NCI-H1417 treated with DMSO at 0.1 percent for 48 hours (cell line): ENCODE measurements at regions not wholly inside any gene's neighbourhood (a gene's known extent, or its start where the extent isn't known, plus 50 kb on each side); places are given as distances from the start of the nearest gene placed in this dataset.

Experiments
- DNase-seq: peaks from one replicate; lab custom pipeline; 2025; lab: John Stamatoyannopoulos, UW

DNA sequence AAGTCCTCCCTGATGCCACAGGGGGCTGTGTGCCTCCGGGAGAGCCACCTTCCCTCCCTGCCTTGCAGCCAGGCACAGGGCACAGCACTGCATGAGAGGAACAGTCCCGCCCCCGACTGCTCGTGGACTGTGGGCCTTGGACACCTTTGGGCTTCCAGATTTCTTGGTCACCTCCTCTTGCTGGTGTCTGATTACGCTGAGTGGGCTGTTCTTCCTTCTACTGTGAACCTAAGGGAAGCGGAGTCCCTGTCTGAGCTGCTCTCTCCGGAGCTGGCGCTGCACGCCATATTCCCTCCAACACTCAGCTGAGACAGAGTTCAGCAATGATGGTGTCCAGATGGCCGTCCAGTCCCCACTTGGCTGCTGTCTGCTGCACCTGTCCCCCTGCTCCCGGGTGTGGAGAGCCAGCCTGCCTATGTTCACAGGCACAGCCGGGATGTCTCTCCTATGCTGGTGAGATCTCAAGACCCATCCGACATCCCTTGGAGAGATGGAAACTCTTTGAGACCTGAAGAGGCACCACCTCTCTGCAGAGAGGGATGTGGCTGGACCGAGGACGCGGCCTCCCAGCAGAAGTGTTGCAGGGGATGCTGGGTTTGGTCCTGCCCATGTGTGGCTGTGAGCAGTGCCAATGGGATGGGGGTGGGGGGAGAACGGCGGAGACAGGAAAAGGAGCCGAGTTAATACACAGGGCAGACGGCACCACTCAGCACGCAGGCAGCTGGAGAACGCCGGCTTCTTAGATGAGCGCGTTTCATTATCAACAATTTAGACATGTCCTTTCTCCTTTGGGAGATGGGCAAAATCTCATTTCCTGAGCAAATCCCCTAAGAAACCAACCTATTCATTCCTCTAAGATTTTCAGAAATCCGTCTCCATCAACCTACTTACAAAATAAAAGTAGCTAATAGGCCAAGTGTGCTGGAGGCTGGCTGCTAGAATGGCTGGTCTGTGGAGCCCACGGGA lies 171.9 kb downstream of the ENGASE start:
- DNase-seq, result no peak

DNA sequence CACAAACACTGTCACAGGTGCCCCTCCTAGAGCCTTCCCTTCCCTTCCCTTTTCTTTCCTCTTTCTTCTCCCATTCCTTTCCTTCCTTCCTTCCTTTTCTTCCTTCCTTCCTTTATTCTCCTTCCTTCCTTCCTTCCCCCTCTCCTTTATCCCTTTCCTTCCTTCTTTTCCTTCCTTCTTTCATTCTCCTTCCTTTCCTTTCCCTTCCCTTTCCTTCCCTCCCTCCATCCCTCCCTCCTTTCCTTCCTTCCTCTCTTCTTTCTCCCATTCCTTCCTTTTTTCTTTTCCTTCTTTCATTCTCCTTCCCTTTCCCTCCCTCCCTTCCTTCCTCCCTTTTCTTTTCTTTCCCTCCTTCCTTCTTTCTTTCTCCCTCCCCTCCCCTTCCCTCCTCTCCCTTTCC lies 170.0 kb downstream of the ENGASE start:
- no peak for DNase-seq

DNA sequence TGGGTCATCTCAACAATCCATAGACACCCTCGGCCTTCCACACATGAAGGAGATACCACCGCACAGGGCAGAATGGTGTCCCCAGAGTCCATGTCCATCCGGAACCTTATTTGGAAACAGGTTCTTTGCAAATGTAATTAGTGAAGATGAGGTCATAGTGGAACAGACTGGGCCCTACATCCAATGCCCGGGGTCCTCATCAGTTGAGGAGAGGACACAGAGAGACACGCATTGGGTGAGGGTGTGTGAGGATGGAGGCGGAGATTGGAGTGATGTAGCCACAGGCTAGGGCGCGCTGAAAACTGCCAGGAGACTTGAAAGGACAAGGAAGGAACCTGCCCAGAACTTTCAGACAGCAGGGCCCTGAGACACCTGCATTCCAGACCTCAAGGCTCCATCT lies 169.4 kb downstream of the ENGASE start:
- DNase-seq, result no peak

DNA sequence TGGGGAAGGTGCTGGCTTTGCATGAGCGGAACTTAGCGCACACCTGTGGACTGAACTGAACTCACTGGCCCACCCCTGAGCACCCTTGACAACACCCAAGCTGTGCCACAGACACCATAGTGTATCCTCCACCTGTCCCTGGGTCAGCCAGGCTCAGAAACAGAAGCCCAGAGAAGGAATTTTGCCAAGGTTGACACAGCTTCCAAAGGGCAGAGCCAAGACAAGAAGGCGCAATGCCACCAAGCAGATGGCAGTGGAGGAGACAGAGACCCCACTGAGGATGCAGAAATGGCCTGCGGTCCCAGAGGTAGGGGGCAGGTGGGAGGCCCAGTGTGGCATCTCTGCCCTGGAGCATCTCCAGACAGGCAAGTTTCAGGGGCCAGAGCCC lies 169.0 kb downstream of the ENGASE start:
- DNase-seq, result no peak

DNA sequence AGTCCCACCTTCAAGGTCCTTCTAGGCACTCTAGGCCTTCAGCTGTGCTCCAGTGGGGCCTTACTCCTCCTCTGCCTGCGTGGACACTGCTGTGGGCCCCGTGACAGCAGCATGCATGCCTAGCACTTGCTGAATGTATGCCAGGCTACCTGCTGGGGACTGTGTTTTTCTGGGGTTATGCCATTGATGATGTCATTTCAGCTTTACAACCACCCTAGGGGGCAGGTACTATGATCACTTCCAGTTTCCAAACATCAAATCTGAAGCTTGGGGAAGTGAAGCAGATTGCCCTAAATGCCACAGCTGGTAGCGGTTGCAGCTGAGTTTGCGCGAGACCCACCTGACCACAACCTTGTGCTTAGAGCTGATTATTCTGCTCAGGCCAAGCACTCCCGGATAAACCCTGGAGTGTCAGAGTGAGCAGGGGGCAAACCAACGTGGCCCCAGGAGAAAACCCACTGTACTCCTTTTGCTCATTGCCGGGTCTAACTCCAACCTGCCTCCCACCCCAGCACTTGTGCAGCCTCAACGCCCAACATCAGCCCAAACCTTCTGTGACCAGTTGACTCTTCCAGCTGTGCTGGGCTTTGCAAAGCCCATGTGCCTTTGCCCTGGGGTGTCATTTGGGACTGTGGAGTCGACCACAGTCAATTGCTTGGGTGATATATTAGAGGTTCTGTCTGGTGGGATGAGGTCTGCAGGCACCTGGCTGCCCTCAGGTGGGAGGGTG lies 168.4 kb downstream of the ENGASE start:
- no peak for DNase-seq

DNA sequence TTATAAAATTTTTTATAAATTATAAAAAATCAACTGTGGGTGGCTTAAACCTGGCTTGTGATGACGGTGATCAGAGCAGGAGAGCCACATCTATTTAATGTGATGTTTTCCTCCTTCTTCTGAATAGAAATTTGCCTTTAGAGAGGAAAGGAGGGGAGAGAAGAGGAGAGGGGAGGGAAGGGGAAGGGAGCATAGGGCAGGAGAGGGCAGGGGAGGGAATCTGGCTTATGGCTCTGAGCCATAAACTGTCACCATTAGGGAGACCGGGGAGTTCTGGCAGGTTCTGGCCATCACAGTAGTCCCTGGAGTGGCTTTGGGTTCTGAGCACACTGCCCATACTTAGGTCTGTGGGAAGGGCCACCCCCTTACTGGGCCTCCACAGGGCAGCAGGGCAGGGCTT lies 167.8 kb downstream of the ENGASE start:
- DNase-seq, result no peak

DNA sequence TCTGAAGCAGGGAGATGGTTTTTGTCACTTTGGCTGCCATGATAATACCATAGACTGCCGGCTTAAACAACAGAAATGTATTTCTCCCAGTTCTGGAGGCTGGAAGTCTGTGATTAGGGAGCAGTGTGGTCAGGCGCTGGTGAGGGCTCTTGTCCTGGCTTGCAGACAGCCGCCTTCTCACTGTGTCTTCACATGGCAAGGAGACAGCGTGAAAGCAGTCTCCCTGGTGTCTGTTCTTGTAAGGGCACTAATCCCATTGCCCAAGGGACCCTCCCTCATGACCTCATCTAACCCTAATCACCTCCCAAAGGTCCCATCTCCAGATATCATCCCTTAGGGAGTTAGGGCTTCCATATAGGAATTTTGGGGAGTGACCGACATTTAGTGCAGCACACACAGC lies 167.0 kb downstream of the ENGASE start:
- DNase-seq, result no peak

DNA sequence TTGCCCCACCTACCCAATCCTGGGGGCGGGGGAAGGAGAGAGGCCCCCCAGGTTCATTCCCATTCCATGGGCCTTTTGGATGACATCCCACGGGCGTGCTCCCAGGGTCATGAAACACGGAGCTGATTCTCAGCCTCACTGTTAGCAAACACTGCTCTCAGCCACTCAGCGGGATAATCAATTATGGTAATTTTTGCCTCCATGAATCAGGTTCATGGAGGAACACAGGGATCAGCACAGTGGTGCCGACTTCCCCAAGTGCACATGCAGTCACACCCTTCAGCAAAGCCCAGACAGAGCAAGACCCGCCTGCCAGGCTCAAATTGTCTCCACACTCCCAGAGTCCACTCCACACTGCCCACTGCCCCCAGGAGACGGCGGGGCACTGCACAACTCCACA lies 164.6 kb downstream of the ENGASE start:
- DNase-seq, result no peak

DNA sequence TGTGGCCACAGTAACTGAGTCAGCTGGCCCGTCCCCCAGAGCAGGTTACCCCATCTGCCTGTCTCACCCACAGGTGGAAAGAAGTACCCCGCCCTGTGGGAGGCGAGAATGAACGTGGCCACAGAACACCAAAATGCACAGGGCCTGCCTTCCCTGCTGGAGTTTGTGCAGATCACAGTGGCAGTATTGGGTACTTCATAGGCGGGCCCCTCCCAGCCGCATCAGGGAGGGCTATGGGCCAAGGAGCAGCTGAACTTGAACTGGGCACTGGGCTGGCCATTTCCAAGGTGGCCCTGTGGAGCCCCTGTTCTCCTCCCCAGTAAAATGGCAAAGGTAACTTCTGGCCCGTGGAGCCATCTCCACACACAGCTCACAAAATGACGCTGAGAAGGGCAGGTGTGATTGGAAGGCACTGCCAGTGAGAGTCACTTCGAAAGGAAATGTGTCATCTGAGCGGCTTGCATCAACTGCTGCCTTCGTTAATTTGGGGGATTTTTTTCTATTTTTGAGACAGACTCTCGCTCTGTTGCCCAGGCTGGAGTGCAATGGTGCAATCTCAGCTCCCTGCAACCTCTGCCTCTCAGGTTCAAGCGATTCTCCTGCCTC lies 162.9 kb downstream of the ENGASE start:
- DNase-seq, result no peak

DNA sequence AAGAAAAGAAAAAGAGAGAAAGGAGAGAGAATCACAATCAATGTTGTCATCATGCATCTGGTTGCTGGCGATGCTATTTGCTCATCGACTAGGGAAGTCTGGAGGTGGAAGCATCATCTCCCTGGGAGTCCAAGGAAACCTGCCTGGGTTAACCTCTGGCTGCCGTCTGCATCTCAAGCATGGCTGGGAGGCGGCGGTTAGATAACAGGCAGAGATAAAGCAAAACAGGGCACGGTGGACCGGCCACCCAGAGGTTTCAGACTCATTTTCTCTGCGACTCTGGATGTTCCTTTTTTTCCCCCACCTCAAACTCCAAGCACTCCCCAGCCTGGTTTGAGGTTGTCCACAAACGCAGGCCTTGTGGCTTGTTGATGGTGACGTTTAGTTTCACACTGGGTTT lies 161.2 kb downstream of the ENGASE start:
- DNase-seq, result no peak

DNA sequence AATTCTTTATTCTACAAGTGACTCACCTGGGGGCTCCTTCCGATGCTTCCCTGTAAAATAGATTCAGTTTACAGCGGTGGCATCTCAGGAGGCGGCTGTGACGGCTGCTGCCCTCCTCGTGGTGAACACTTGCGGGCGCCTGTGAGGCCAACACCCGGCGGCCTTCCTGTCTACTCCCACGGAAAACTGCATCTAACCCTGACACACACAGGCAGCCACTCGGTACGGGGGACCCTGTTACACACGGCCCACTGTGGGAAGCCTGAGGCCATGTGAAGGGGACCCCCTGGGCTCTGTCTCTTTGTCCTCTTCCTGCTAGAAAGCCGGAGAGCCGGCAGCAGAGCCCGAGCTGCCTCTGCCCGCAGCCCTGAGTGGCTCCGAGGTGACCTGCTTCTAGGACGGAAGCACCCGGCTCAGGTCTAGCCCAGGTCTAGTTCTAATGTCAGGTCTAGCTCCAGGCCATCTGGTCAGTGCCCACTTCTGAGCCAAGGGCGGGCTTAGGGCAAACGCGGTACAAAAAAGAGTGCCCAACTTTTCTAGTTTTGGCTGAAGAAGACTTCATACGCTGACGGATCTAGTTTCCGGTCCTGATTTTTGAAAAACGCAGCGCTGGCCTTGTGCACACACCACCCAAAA lies 159.4 kb downstream of the ENGASE start:
- DNase-seq, result no peak

DNA sequence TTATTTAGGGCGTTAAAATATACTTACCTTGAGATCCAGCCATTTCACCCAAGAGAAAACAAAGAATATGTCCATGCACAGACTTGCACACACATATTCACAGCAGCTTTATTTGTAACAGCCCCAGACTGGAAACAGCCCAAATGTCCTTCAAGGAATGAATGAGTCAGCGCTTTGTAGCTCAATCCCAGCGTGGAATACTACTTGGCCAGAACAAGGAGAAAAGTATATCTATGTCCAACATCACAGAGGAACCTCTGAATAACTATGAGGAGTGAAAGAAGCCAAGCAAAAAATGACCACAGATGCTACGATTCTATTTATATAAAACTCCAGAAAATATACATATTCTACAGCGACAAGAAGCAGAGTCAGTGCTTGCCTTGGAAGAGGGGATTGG lies 158.3 kb downstream of the ENGASE start:
- DNase-seq, result no peak

DNA sequence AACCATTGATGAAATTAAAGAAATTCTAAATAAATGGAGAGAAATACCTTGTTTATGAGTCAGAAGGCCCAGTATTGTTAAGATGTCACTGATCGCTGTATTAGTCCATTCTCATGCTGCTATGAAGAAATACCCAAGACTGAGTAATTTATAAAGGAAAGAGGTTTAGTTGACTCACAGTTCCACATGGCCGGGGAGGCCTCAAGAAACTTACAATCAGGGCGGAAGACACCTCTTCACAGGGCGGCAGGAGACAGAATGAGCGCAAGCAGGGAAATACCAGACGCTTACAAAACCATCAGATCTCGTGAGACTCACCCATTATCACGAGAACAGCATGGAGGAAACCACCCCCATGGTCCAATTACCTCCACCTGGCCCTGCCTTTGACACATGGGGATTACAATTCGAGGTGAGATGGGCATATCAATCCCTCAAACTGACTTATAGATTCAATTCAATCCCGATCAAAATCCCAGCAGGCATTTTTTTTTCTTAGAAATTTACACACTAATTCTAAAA lies 157.2 kb downstream of the ENGASE start:
- DNase-seq, result no peak

DNA sequence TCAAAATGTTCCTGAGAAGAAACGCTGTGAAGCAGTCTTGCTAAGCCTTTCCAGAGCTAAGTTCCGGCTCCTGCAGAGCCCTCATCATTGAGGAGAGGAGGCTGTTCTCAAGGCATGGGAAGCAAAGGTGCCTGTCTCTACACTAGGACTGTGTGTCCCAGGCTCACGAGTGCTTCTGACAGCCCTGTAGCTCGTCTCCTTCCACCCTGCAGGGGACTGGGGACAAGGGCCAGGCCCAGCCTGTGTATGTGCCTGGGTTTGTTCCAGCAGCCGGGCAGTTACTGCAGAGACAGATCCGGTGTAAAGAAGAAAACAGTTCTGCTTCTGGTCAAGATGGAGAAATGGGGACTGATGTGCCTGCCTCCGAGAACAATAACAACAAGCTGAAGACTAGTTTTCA lies 156.0 kb downstream of the ENGASE start:
- DNase-seq, result no peak

DNA sequence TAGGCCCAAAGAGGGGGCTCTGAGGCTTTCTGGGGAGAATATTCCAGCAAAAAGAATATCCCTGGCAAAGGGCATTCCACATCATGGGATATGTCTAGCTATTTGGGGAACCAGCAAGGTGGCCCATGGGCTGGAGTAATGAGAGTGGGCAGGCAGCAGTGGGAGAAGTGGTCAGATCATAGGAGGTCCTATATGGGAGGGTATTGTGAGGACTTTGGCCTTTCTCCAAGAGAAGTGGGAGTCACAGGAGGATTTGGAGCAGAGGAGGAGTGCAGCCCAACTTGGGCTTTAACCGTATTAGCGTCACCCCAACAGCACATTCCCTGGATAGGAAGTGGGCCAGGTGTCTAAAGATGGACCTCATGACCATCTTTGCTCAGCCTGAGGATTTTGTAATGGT lies 151.4 kb downstream of the ENGASE start:
- no peak for DNase-seq

DNA sequence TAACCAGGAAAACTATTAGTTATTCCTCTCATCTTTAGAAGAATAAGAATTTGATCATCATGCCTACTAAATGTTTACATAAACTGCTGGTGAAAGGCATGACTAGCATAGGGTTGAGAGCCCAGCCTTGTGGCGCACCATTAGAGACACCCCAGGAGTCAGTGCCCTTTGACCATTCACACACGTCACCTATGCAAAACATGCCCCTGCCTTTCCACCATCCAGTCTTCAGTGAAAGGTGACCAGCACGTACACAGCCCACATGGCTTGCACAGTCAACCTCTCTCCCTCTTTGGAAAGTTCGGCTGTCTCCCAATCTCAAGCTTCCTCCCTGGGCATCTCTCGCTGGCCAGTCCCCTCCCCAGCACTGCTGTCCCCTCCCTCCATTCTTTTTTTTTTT lies 150.3 kb downstream of the ENGASE start:
- DNase-seq, result no peak

DNA sequence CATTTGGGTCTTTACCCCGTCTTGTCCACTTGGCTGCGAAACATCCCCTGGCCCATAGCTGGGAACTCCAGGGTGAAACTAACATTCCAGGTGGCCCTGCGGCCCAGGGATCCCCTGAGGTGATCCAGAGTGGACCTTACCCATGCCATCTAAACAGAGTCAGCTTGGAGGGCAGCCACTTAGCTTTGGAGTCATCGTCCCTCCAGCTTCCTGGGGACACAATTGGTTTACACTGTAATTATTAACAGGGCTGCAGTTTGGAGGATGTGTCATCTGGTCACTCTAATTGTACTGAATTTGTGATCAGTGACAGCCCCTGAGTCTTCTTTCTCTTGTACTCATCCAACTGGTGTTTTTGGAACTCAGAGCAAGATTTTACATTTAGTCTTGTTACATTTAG lies 149.9 kb downstream of the ENGASE start:
- no peak for DNase-seq

DNA sequence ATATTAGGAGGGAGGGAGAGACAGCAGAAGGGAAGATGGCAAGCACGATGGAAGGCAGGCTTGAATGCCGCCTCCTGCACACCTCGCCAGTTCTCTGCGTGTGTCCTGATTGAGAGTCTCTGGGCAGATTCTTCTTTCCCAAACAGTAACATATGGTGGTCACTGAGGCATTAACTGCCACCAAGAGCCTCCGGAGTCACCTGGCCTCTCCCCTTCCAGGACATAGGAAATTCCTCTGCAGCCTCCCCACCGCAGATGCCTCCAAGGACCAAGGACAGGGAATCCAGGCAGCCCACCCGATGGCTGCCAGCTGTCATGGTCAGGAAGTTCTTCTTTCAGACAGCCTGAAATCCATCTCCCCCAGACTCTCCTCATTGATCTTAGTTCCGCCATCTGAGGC lies 149.3 kb downstream of the ENGASE start:
- DNase-seq, result no peak

DNA sequence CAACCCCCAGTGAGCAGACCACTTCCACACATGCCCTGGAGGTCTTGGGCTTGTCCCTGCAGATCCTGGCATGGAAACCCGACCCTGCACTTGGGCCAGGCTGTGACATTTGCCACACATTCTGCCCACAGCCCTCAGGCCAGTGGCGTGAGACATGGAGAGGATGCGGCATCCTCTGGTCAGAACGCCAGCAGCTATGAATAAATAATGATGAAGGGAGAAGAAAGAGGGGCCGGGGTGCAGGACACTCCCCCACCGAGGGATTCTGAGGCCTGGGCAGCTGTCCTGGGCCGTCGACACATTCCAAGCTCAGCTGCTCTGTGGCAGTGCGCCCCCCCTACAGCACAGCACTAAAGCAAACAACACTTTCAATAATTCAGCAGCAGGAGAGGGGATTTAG lies 148.8 kb downstream of the ENGASE start:
- DNase-seq, result no peak

DNA sequence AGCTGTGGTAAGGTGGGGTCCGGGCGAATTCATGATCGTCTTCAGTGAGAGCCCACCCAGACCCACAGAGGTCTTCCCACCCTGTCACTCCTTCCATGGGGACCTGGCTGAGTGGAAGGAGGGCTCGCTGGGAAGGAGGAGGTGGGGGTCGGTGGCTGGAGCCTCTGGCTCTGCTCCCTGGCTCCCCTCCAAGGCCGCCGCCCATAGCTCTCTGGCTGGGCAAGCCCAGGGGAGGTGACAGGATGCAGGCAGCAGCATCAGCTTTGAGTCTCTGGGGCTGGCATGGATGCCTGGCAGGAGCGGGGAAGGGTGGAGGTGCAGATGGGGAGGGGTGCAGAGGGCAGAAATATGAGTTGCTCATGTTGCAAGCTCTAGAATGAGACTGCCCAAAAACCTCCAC lies 147.0 kb downstream of the ENGASE start:
- no peak for DNase-seq

DNA sequence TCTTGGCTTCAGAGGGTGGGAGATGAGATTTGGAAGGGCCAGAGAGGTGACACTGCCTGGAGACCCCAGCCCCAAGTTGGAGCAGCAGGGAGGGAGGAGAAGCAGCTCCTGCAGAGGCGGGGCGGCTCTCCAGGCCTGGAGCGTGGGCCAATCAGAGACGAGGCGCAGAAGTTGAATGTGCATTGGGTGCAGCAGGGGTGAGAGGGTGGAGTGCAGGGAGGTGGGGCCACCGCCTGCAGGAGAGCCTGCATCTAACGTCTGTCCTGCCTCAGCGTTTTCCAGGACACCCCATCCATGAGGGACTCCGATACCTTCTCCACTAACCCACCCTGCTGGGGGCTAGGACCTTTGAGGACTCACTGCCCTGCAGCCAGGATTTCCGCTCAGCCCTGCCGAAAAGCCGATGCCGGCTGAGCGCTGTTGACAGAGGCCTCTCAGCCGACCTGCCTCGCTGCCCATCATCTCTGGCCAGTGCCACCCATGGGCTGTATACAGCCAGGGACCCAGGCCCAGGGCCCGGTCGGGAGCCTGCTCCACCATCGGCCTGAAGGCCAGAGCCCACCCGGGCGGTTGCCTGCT lies 146.2 kb downstream of the ENGASE start:
- no peak for DNase-seq

DNA sequence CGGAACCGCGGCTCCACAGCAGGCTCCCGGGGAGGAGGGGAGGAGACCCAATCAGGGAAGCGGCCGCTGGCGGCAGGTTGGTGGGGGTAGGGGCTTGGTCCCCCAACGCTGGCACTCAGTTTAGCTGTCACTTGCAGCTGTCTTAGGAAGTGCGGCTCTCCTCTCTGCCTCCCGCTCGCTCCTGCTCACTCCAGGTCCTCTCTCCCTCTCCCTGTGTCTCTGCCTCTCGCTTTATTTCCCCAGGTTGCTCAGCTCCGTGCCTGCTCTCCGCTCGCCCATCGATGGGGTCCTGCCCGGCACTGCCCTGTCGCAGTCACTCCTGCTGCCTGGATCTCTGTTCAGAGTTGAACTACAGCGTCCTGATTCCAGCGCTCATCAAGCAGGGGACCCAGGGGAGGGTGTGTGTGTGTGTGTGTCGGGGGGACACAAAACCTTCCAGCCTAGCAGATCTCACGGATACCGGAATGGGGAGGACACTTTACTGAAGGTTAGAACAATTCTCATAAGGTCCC lies 145.6 kb downstream of the ENGASE start:
- DNase-seq, result no peak
